SU-DHL-6 (cell line): ENCODE measurements at regions not wholly inside any gene's neighbourhood (a gene's known extent, or its start where the extent isn't known, plus 50 kb on each side); places are given as distances from the start of the nearest gene placed in this dataset.

Experiments
- EZH2phosphoT487 ChIP-seq: fragments of 200-600 bp; sonication (generic), shearing (Covaris generic); conservative IDR thresholded peaks from 2 replicates; pipeline ENCODE4 v1.6.1; 2018; ENCODE audit warnings: mild to moderate bottlenecking, antibody characterized with exemption, low read length, moderate library complexity, mixed read lengths
- TF ChIP-seq, protein P1 (sequence below): fragments of 200-600 bp; sonication (generic); IDR thresholded peaks from one replicate; pipeline ENCODE4 v1.5.1; 2017; ENCODE audit warnings: antibody characterized with exemption, mild to moderate bottlenecking, low read length, moderate library complexity; ENCODE audit not compliant: insufficient read depth, poor library complexity, severe bottlenecking

DNA sequence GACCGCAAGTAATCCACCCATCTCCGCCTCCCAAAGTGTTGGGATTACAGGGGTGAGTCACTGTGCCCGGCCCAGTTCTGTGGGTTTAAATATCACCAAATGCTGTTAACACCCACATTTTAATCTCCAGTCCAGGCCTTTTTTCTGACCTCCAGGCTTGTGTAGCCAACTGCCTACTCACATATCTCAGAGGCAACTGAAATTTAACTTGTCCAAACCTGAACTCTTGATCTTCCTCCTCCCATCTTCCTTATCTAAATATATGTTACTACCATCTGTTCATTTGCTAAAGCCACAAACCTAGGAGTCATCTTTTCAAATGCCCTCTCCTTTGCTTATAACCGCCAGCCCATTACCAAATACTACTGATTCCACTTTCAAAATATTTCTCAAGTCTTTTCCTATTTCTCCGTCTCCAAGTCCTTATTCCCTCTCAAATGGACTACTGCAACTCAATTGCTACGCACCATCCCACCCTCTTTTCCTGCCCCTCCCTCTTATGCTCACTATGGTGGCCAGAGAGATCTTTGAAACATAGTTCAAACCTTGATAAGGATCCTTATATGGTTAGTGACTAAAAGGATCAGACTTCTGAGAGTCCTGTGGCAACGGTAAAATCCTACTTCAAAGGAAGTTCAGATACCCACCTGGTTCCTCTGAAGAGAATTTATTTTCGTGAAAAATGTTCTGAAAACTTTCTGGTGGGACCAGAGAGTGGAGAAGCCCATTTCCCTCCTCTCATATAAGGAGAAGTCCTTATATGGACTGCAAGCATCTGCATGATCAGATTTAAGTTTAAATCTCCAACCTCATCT is 78.5 kb upstream of the CDC42BPA start:
- TF ChIP-seq, protein P1, sequence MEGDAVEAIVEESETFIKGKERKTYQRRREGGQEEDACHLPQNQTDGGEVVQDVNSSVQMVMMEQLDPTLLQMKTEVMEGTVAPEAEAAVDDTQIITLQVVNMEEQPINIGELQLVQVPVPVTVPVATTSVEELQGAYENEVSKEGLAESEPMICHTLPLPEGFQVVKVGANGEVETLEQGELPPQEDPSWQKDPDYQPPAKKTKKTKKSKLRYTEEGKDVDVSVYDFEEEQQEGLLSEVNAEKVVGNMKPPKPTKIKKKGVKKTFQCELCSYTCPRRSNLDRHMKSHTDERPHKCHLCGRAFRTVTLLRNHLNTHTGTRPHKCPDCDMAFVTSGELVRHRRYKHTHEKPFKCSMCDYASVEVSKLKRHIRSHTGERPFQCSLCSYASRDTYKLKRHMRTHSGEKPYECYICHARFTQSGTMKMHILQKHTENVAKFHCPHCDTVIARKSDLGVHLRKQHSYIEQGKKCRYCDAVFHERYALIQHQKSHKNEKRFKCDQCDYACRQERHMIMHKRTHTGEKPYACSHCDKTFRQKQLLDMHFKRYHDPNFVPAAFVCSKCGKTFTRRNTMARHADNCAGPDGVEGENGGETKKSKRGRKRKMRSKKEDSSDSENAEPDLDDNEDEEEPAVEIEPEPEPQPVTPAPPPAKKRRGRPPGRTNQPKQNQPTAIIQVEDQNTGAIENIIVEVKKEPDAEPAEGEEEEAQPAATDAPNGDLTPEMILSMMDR, result no peak
- TF ChIP-seq EZH2phosphoT487, result no peak
